GM06990 (cell line): ENCODE measurements at regions not wholly inside any gene's neighbourhood (a gene's known extent, or its start where the extent isn't known, plus 50 kb on each side); places are given as distances from the start of the nearest gene placed in this dataset.

Experiments used
- DNase-seq: peaks from one replicate; pipeline ENCODE4 v3.0.0-alpha.2; 2011; ENCODE audit not compliant: insufficient read length; ENCODE audit errors: extremely low read depth
- H3K27me3 ChIP-seq: replicated peaks from 2 replicates; pipeline ENCODE4 v1.6.0; 2011; ENCODE audit warnings: low read length; ENCODE audit not compliant: control insufficient read depth, insufficient read depth
- H3K36me3 ChIP-seq: 2 replicates; pipeline ENCODE4 v1.5.1; 2011; ENCODE audit warnings: low read length; ENCODE audit not compliant: control insufficient read depth, insufficient read depth
- H3K4me3 ChIP-seq: replicated peaks from 2 replicates; pipeline ENCODE4 v1.5.1; 2011; ENCODE audit warnings: low read depth, mild to moderate bottlenecking, control low read depth, low read length
- CTCF ChIP-seq: IDR thresholded peaks from 2 replicates; pipeline ENCODE4 v1.5.1; 2011; ENCODE audit warnings: low read length, control low read depth, mild to moderate bottlenecking, inconsistent platforms; ENCODE audit not compliant: insufficient read depth, poor library complexity, severe bottlenecking

- Histone ChIP-seq H3K36me3 (no peaks in the 10 kb centered on the region), H3K27me3 (no peaks in the 10 kb centered on the region), H3K4me3 (no peak overlapping the region)
- no peak for TF ChIP-seq CTCF
- DNase-seq = no peak
Measured at GRCh38 chrX:928606-929005, 283.8 kb downstream of the CRLF2 start.

GRCh38 chrX:926991-927390, 285.5 kb downstream of the CRLF2 start:
- no peaks in the 10 kb centered on the region for H3K27me3 ChIP-seq
- H3K4me3 ChIP-seq = no peak overlapping the region
- no peak for DNase-seq
- no peak for TF ChIP-seq CTCF
- no peaks in the 10 kb centered on the region for H3K36me3 ChIP-seq

- TF ChIP-seq CTCF = no peak
- Histone ChIP-seq H3K27me3 (no peaks in the 10 kb centered on the region), H3K4me3 (no peak overlapping the region), H3K36me3 (no peaks in the 10 kb centered on the region)
- DNase-seq = no peak
Measured at GRCh38 chrX:926070-926469, 286.4 kb downstream of the CRLF2 start.

GRCh38 chrX:925652-926061, 286.8 kb downstream of the CRLF2 start:
- Histone ChIP-seq H3K36me3 (no peaks in the 10 kb centered on the region), H3K27me3 (no peaks in the 10 kb centered on the region), H3K4me3 (no peak overlapping the region)
- DNase-seq = no peak
- TF ChIP-seq CTCF = no peak

- H3K27me3 ChIP-seq = no peaks in the 10 kb centered on the region
- no peak for DNase-seq
- no peaks in the 10 kb centered on the region for H3K36me3 ChIP-seq
- H3K4me3 ChIP-seq = no peak overlapping the region
- no peak for TF ChIP-seq CTCF
Measured at GRCh38 chrX:925094-925493, 287.4 kb downstream of the CRLF2 start.

- Histone ChIP-seq H3K27me3 (no peaks in the 10 kb centered on the region), H3K4me3 (no peak overlapping the region), H3K36me3 (no peaks in the 10 kb centered on the region)
- DNase-seq = no peak
- no peak for TF ChIP-seq CTCF
Measured at GRCh38 chrX:924017-924416, 288.4 kb downstream of the CRLF2 start.
